Gastrocnemius medialis (tissue), 4 donors: ENCODE measurements at regions not wholly inside any gene's neighbourhood (a gene's known extent, or its start where the extent isn't known, plus 50 kb on each side); places are given as distances from the start of the nearest gene placed in this dataset.

Experiments used
- POLR2A ChIP-seq, 2 donors: fragments of 450-650 bp; IDR thresholded peaks; one replicate each; pipeline ENCODE4 v1.6.1; 2017; ENCODE audit warnings: antibody characterized with exemption in 2 of 2, mild to moderate bottlenecking in 2 of 2, moderate library complexity in 2 of 2
- TF ChIP-seq, protein P1 (sequence below), 5 experiments: fragments of 450-650 bp in 3 of 5; fragments of 200-600 bp in 2 of 5; sonication (generic) in 2 of 5; IDR thresholded peaks in 4 of 5; conservative IDR thresholded peaks in 1 of 5; 1 replicate in 4 of 5; 2 replicates in 1 of 5; pipeline ENCODE4 v1.5.1; 2016 to 2019; ENCODE audit warnings: antibody characterized with exemption in 5 of 5, mild to moderate bottlenecking in 3 of 5, moderate library complexity in 3 of 5

DNA sequence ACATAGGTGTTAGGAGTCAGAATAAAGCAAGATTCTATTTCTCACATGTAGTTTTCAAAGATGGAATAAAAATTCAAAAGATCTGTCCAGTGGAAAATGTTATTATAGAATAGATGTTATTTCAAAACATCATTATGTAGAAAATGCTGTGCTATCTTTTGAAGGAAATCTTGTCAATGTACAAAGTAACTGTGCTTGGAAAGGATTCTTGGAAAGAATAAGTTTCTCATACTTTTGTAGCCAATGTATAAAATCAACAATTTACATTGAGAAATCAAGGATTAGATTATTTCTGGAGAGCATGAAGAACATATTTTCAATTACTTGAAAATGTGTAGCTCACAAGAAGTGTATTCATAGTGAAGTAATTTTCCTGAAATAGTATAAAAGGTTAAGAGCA, 532.5 kb upstream of the MGAT4C start:
- TF ChIP-seq, protein P1, sequence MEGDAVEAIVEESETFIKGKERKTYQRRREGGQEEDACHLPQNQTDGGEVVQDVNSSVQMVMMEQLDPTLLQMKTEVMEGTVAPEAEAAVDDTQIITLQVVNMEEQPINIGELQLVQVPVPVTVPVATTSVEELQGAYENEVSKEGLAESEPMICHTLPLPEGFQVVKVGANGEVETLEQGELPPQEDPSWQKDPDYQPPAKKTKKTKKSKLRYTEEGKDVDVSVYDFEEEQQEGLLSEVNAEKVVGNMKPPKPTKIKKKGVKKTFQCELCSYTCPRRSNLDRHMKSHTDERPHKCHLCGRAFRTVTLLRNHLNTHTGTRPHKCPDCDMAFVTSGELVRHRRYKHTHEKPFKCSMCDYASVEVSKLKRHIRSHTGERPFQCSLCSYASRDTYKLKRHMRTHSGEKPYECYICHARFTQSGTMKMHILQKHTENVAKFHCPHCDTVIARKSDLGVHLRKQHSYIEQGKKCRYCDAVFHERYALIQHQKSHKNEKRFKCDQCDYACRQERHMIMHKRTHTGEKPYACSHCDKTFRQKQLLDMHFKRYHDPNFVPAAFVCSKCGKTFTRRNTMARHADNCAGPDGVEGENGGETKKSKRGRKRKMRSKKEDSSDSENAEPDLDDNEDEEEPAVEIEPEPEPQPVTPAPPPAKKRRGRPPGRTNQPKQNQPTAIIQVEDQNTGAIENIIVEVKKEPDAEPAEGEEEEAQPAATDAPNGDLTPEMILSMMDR (IDR thresholded peaks at IDR 0.05 in 4 of 5, conservative IDR thresholded peaks at IDR 0.05 in 1 of 5) = no peak
- TF ChIP-seq POLR2A (IDR thresholded peaks at IDR 0.05) = no peak
